Activated T-helper 1 cell treated with anti-CD3 and anti-CD28 coated beads, Interleukin-12 subunit alpha, Interleukin-12 subunit beta, Interleukin-2, Interleukin-4 antibody, amounts not matched to agents 30 ng/mL and 10 ng/mL and 1 ng/mL, durations not matched to agents 14 hours and 24 hours and 36 hours (primary cell): ENCODE measurements at regions not wholly inside any gene's neighbourhood (a gene's known extent, or its start where the extent isn't known, plus 50 kb on each side); places are given as distances from the start of the nearest gene placed in this dataset.

ENCODE experiments used
- DNase-seq: peaks from one replicate; pipeline ENCODE4 v3.0.0; 2021; ENCODE audit warnings: low spot score
- H3K27ac Mint-ChIP-seq: one replicate; pipeline ENCODE4 v1.8.0; 2021; ENCODE audit warnings: mild to moderate bottlenecking, mixed read lengths
- H3K27me3 Mint-ChIP-seq: one replicate; pipeline ENCODE4 v1.8.0; 2022; ENCODE audit warnings: mild to moderate bottlenecking, moderate library complexity, mixed read lengths; ENCODE audit not compliant: insufficient read depth
- H3K36me3 Mint-ChIP-seq: one replicate; pipeline ENCODE4 v1.8.0; 2021; ENCODE audit warnings: low read depth, mixed read lengths
- H3K4me1 Mint-ChIP-seq: one replicate; pipeline ENCODE4 v1.8.0; 2021; ENCODE audit warnings: low read depth, mixed read lengths
- H3K4me3 Mint-ChIP-seq: one replicate; pipeline ENCODE4 v1.8.0; 2021; ENCODE audit warnings: mild to moderate bottlenecking, moderate library complexity, mixed read lengths
- H3K9me3 Mint-ChIP-seq: one replicate; pipeline ENCODE4 v1.8.0; 2021; ENCODE audit warnings: mixed read lengths
- intact Hi-C: fragments of 100-400 bp; cut with micrococcal nuclease; formaldehyde crosslinking; loops from one replicate; pipeline ENCODE4 v1.15.1; 2024

DNA sequence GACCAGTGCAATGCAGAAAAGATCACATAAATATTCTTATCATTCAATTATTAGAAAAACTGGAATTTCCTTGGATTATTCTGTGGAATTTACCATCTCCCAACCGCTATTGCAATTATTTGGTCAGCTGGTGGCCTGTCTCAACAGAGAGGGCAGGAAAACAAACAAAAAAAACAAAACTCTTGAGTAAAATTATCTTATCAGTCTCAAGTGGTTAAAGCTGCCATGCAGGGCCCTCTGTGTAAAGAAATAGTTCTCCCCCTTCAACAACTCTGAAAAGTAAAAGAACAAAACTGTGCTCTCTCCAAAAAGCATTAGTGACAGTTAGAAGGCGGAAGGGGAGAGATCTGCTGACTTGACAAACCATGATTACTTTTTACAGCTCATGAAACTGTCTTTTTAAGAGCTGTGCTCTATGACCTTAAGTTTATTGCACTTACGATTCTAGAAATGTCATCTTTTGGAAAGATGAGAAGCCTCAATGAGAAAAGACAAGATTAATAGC, 152.3 kb downstream of the DLEU7 start:
- H3K27ac Mint-ChIP-seq = no peak overlapping the region
- H3K4me1 Mint-ChIP-seq = peaks cover 9% of the 10 kb centered on the region
- no peak for DNase-seq
- H3K9me3 Mint-ChIP-seq = no peaks in the 10 kb centered on the region
- intact Hi-C loops = no loop called here
- H3K36me3 Mint-ChIP-seq = peaks cover 2% of the 10 kb centered on the region
- no peak overlapping the region for H3K4me3 Mint-ChIP-seq
- peaks cover 21% of the 10 kb centered on the region for H3K27me3 Mint-ChIP-seq

DNA sequence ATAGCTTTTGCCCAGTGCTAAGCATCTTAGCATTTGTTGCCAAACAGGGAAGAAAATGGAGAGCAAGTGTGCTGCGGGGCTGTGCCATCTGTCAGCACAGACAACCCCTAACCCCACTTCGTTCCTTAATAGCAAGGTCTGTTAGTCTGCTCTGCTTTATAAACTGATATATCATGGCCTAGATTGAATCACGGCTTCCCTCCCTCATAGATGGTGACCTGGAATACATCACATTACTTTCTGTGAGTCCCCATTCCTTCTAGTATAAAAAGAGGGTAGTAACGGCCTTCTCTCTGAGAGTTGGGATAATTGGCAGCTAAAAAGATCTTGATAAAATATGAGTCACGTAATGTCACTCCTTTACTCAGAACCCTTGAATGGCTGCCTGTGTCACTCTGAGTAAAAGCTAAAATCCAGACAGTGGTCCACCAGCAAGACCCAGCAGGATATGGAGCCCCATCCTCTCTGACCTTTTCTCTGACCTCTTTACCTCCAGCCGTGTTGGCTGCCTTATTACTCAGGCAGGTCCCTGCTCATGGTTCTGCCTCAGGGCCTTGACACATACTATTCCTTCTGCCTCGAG, 151.7 kb downstream of the DLEU7 start:
- Mint-ChIP-seq H3K36me3 (peaks cover 2% of the 10 kb centered on the region), H3K4me1 (peaks cover 4% of the 10 kb centered on the region), H3K4me3 (no peak overlapping the region), H3K9me3 (no peaks in the 10 kb centered on the region), H3K27ac (no peak overlapping the region), H3K27me3 (peaks cover 24% of the 10 kb centered on the region)
- intact Hi-C loops = no loop called here
- DNase-seq = no peak

DNA sequence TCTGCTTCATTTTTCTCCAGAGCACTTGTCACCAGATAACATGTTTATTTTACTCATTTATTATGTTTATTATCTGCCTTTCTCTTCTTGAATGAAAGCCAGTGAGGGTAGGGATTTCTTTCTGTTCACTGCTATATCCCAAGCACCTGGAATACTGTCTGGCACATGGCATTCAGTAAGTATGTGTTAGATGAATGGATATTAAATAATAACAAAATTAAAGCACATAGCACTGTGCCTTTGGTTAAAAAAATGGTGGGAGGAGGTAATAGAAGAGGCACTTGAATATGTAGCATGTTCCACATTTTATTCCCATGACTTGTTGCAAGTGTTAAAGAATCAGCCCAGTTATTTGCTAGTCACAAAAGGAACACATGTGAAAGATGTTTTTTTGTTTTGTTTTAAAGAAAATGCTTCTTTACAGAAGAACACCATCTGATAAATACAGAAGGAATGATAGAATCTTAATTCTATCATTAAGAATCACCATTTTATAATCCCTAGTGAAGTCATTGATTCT, 151.0 kb downstream of the DLEU7 start:
- Mint-ChIP-seq H3K4me1 (no peaks in the 10 kb centered on the region), H3K36me3 (no peaks in the 10 kb centered on the region), H3K27ac (no peak overlapping the region), H3K27me3 (peaks cover 26% of the 10 kb centered on the region), H3K4me3 (no peak overlapping the region), H3K9me3 (no peaks in the 10 kb centered on the region)
- intact Hi-C loops = no loop called here
- DNase-seq = no peak

DNA sequence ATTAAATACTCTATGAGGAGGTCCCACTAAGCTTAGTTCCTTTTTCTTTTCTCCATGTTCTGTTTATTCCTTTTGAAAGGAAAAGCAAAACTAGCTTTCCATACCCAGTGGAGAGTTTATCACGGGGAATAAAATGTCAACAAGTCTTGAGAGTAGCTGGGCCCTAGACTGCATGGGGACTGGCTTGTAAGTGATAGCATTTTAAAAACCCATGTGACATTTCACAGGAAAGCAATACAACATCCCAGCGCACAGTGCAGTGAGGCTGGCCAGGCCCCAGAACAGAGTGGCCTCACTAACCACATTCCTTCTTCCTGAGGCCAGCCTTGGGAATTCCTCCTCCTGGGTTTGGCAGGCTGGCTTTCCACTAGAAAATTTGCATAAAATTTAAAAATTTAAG, 149.8 kb downstream of the DLEU7 start:
- intact Hi-C loops = no loop called here
- DNase-seq = no peak
- no peaks in the 10 kb centered on the region for H3K4me1 Mint-ChIP-seq
- no peak overlapping the region for H3K4me3 Mint-ChIP-seq
- peaks cover 27% of the 10 kb centered on the region for H3K27me3 Mint-ChIP-seq
- no peak overlapping the region for H3K27ac Mint-ChIP-seq
- no peaks in the 10 kb centered on the region for H3K9me3 Mint-ChIP-seq
- no peaks in the 10 kb centered on the region for H3K36me3 Mint-ChIP-seq

DNA sequence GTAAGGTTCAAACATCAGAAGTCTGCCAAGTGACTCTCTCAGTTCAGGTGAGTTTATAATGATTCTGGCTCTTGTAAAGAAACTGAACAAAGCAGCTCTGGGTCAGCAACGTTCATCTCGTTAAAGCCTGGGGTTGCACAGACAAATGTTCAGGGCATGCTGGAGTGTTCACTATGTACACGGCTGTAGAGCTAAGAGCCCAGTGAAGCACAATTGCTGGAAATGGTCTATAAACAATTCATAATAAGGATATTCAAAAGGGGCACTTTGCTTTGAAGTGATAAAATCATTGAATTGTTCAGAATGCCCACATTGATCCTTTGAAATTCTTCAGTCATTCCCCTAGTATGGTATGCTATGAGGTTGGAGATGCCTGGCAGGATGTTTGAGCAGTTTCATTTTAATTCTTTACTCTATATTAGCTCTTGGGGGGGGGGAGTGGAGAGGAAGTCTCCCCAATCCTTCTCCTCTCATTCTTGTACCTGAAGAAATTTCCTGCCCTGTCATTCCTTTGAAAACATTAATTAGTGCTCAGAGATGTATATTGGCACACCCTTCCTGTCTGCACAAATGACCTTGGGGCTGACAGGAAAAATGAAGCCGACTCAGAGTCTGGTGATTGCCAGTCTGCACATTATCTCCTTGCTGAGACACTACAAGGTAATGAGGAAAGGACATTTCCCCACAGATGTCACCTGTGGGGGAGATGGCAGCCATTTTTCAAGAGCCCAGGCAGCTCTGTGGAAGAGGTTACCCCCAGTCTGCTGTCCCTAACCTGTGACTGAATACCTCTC, 145.5 kb downstream of the DLEU7 start:
- Mint-ChIP-seq H3K27ac (no peak overlapping the region), H3K4me1 (no peaks in the 10 kb centered on the region), H3K9me3 (no peaks in the 10 kb centered on the region), H3K27me3 (peaks cover 21% of the 10 kb centered on the region), H3K4me3 (no peak overlapping the region), H3K36me3 (no peaks in the 10 kb centered on the region)
- intact Hi-C loops = no loop called here
- DNase-seq = no peak

DNA sequence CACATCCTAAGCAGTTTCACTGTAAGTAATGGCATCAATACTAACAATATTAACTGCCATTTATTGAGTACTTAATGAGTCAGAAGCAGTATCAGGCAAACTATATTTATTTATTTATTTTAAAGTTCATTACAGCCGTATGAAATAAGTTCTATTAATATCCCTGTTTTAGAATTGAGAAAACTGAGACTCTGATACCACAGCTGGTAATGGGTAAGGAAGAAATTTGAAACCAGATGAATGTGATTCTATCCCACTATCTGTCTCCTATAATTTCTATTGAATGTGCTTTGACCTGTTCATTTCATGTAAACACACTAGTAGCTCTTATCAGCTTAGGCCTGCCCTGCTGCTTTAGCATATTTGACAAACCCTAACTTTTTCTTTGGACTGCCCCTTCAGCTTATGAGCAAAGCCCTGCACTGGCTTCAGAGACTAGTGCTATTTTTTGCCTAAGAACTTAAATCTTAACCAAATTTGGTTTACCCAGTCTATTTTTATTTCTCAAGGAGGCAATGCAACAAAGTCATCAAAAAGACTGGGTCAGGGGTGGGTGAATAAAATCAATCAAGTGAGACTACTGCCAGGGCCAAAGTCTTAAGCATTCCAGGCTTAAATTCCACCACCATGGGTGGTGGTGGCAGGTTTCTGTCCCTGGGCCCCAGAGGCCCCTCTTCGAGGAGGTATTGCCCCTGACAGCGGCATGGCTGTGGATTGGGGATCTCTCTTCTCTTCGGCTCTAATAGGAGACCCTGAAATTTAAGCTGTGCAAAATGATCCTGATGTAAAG, 143.4 kb downstream of the DLEU7 start:
- no peak for DNase-seq
- no peak overlapping the region for H3K27ac Mint-ChIP-seq
- no peaks in the 10 kb centered on the region for H3K9me3 Mint-ChIP-seq
- H3K27me3 Mint-ChIP-seq = peaks cover 16% of the 10 kb centered on the region
- no peaks in the 10 kb centered on the region for H3K36me3 Mint-ChIP-seq
- H3K4me3 Mint-ChIP-seq = no peak overlapping the region
- intact Hi-C loops = no loop called here
- no peaks in the 10 kb centered on the region for H3K4me1 Mint-ChIP-seq

DNA sequence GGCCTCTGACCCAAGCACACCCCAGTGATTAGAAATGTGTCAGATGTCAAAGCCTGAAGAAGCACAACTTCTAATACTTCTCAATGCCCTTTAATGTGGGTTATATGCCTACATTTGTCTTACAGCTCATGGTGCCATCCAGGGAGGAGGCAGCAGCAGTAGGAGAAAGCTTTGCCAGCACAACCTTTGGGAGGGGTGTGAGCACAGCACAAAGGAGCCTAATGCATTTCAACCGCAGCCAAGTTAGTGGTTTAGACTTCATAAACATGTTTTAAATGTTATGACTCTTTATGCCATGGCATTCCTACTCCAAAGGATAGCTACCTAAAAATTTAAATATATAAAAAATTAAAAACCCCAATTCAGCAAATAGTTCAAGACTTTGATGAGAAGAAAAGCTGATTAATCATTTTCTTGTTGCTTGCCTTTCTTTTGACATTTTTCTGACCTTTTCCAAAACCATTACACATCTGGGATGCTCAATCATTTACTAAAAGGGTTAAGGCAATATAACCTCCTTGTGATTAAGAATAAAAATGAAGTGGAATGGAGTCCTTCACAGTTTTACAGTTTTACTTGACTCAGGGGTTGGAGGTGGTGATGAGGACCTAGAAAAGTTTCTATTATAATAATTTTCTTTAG, 142.7 kb downstream of the DLEU7 start:
- Mint-ChIP-seq H3K4me1 (no peaks in the 10 kb centered on the region), H3K4me3 (no peak overlapping the region), H3K9me3 (no peaks in the 10 kb centered on the region), H3K27me3 (peaks cover 12% of the 10 kb centered on the region), H3K36me3 (no peaks in the 10 kb centered on the region), H3K27ac (no peak overlapping the region)
- no peak for DNase-seq
- intact Hi-C loops = no loop called here

DNA sequence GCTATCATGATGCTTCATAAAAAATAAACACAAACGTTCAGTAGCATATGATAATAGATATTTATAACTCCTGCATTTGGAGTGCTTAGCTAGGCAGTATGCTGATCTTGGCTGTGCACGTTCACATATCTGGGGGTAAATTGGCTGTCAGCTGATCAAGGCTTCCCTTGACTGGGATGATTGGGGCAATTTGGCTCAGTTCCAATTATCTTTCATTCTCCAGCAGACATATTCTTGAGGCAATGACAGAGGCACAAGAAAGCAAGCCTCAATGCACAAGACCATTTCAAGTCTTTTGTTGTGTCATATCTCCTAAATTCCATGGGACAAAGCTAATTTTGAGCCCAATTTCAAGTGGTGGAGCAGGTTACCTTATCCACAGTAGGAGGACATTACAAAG, 142.0 kb downstream of the DLEU7 start:
- Mint-ChIP-seq H3K36me3 (no peaks in the 10 kb centered on the region), H3K4me1 (no peaks in the 10 kb centered on the region), H3K27ac (no peak overlapping the region), H3K4me3 (no peak overlapping the region), H3K9me3 (no peaks in the 10 kb centered on the region), H3K27me3 (peaks cover 7% of the 10 kb centered on the region)
- DNase-seq = no peak
- intact Hi-C loops = no loop called here

DNA sequence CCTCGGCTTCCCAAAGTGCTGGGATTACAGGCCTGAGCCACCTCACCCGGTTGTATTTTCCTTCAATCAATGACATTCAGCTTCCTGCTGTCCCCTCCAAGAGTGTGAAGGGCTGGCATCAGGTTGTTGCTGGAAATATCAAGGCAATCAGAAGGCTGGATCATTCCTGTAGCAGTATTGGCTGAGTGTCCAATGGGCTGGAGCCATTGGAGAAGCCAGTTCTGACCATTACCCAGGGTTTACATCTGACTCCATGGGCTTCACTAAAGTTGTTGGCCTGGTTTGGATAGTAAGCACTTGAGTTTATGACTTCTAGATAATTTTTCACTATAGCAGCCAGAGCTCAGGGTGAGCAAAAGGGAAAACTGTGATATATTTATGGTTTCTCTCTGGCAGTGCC, 137.0 kb downstream of the DLEU7 start:
- no peak for DNase-seq
- H3K27ac Mint-ChIP-seq = no peak overlapping the region
- no peaks in the 10 kb centered on the region for H3K4me1 Mint-ChIP-seq
- H3K9me3 Mint-ChIP-seq = no peaks in the 10 kb centered on the region
- intact Hi-C loops = no loop called here
- H3K27me3 Mint-ChIP-seq = peaks cover 4% of the 10 kb centered on the region
- no peak overlapping the region for H3K4me3 Mint-ChIP-seq
- no peaks in the 10 kb centered on the region for H3K36me3 Mint-ChIP-seq

DNA sequence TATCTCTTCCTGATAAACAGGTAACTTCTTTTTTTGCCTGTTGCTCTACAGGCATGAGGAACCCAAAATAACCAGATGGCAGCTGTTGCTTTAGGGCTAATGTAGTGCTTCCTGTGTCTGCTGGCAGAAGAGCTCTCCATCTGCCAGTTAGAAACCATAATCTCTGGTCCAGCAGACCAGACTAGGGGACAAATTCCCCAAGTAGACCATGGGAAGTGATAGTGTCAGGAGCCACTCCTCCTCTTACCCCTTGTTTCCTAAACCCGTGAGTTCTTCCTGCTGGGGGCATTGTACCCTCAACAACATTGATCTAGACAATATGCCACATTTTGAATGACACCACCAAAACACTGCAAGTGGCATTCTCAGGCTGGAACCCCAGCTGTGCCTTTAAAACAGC, 135.9 kb downstream of the DLEU7 start:
- no peak overlapping the region for H3K4me3 Mint-ChIP-seq
- intact Hi-C loops = no loop called here
- no peaks in the 10 kb centered on the region for H3K36me3 Mint-ChIP-seq
- H3K27ac Mint-ChIP-seq = no peak overlapping the region
- H3K9me3 Mint-ChIP-seq = no peaks in the 10 kb centered on the region
- no peak for DNase-seq
- H3K27me3 Mint-ChIP-seq = peaks cover 9% of the 10 kb centered on the region
- H3K4me1 Mint-ChIP-seq = no peaks in the 10 kb centered on the region

DNA sequence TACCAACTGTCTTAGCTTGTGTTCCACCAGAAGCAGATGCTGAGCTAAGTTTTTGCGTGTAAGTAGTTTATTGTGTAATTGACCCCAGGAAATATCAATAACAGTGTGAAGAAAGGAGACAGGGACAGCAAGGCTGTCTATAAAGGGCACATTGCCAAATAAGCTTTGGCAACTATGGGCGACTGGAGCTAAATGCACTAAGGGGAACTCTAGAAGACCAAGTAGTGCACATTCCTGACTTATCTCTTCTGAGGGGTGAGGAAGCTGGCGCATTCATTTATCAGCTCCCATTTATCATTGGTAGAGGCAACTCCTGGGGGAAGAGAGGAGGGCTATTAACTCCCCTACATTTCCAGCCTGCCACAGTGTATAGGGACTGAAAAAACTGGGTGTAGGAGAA, 135.0 kb downstream of the DLEU7 start:
- intact Hi-C loops = no loop called here
- Mint-ChIP-seq H3K27ac (no peak overlapping the region), H3K4me3 (no peak overlapping the region), H3K36me3 (no peaks in the 10 kb centered on the region), H3K27me3 (peaks cover 16% of the 10 kb centered on the region), H3K4me1 (peaks cover 5% of the 10 kb centered on the region), H3K9me3 (no peaks in the 10 kb centered on the region)
- no peak for DNase-seq

DNA sequence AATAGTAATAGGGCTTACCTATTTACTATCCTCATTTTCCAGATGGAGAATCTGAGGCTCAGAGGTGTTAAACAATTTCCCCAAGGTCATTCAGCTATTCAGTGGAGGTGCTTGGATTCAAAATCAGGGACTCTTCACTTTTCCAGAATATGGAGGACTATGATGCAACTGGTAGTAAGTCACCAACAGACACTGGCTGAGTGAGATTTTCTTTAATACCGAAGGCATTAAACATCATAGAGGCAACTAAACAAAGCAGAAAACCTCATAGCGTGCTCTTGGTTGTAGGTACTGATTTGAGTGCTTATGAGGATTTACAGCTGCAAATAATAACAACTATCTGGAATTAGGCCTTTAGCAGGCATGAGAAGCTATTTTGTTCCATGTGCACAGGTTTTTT, 134.4 kb downstream of the DLEU7 start:
- DNase-seq = no peak
- H3K4me3 Mint-ChIP-seq = no peak overlapping the region
- H3K36me3 Mint-ChIP-seq = no peaks in the 10 kb centered on the region
- H3K27me3 Mint-ChIP-seq = peaks cover 18% of the 10 kb centered on the region
- H3K27ac Mint-ChIP-seq = no peak overlapping the region
- intact Hi-C loops = no loop called here
- H3K4me1 Mint-ChIP-seq = peaks cover 11% of the 10 kb centered on the region
- H3K9me3 Mint-ChIP-seq = no peaks in the 10 kb centered on the region
